Skeletal muscle tissue (tissue), 3 donors: ENCODE measurements at regions not wholly inside any gene's neighbourhood (a gene's known extent, or its start where the extent isn't known, plus 50 kb on each side); places are given as distances from the start of the nearest gene placed in this dataset.

Source experiments
- H3K27ac ChIP-seq: one replicate; pipeline ENCODE4 v1.7.0; 2013; ENCODE audit warnings: mild to moderate bottlenecking, low read depth, low read length, inconsistent platforms
- H3K27me3 ChIP-seq, 3 donors: one replicate each; pipeline ENCODE4 v1.7.0; 2013; ENCODE audit warnings: low read length in 3 of 3; ENCODE audit not compliant: control insufficient read depth in 3 of 3, insufficient read depth in 3 of 3
- H3K36me3 ChIP-seq, 3 donors: one replicate each; pipeline ENCODE4 v1.7.0; 2013; ENCODE audit warnings: low read length in 3 of 3; ENCODE audit not compliant: control insufficient read depth in 3 of 3, insufficient read depth in 3 of 3
- H3K4me1 ChIP-seq, 3 donors: one replicate each; pipeline ENCODE4 v1.7.0; 2013; ENCODE audit warnings: low read length in 3 of 3, mild to moderate bottlenecking in 3 of 3; ENCODE audit not compliant: control insufficient read depth in 3 of 3, insufficient read depth in 3 of 3
- H3K4me3 ChIP-seq, 3 donors: one replicate each; pipeline ENCODE4 v1.7.0; 2013; ENCODE audit warnings: low read length in 3 of 3
- H3K9ac ChIP-seq, 3 donors: one replicate each; pipeline ENCODE4 v1.7.0; 2013; ENCODE audit warnings: low read length in 3 of 3, mild to moderate bottlenecking in 3 of 3, moderate library complexity in 2 of 3, low read depth in 1 of 3
- H3K9me3 ChIP-seq, 3 donors: one replicate each; pipeline ENCODE4 v1.7.0; 2013; ENCODE audit warnings: low read length in 3 of 3; ENCODE audit not compliant: control insufficient read depth in 3 of 3
- donor health status: Osteomylitis.

- Histone ChIP-seq H3K9ac (no peak overlapping the region), H3K4me3 (no peak overlapping the region)
These were observed 583.1 kb upstream of the SEL1L start for GRCh38 chr14:82116721-82117120.

DNA sequence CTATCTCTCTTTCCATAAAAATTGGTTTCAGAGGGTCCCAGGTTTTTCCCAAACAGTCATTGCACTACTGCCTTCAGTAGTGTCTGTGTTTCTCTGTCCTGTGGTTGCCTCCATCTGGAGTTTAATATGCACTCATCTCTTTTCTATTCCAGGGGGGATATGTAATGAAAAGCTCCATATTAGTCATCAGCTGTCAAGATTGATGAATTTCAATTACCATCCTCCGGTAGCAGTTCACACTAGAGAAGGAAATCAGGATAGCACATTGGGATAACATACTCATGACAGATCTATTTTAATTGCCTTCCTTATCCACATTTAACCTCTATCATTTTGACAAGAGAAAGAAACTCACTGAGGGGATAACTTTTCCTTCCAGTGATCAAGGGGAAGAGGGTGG lies 589.0 kb upstream of the SEL1L start:
- no peak overlapping the region for H3K4me3 ChIP-seq
- no peaks in the 10 kb centered on the region for H3K27me3 ChIP-seq
- no peak overlapping the region for H3K27ac ChIP-seq
- H3K9ac ChIP-seq = no peak overlapping the region
- no peaks in the 10 kb centered on the region for H3K4me1 ChIP-seq
- no peaks in the 10 kb centered on the region for H3K36me3 ChIP-seq
- H3K9me3 ChIP-seq = no peaks in the 10 kb centered on the region

More at GRCh38 chr14:82116721-82117120, 583.1 kb upstream of the SEL1L start:
- Histone ChIP-seq H3K27ac (no peak overlapping the region), H3K36me3 (no peaks in the 10 kb centered on the region), H3K4me1 (no peaks in the 10 kb centered on the region), H3K9me3 (no peaks in the 10 kb centered on the region), H3K27me3 (no peaks in the 10 kb centered on the region)

DNA sequence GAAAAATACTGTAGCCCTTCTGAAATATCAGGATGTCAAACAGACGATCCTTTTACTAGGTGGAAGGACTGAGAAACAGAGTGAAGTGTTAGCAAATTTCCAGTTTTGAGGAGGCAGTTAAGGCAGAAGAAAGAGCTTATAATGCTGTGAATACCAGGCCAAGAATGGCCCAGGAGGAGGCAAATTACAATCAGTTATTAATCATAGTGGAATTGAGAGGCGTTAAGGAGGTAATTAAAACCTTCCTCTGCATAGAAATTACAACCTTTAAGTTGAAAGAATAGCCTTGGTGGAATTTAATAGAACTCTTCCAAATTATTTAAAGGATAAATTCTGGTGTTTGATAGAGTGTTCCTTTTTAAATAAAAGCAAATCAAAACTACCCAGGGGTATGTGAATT lies 590.9 kb upstream of the SEL1L start:
- no peaks in the 10 kb centered on the region for H3K4me1 ChIP-seq
- no peak overlapping the region for H3K27ac ChIP-seq
- H3K4me3 ChIP-seq = no peak overlapping the region

GRCh38 chr14:82126006-82126405 lies 592.4 kb upstream of the SEL1L start:
- H3K4me1 ChIP-seq = no peaks in the 10 kb centered on the region
- H3K27ac ChIP-seq = no peak overlapping the region
- no peaks in the 10 kb centered on the region for H3K9me3 ChIP-seq
- H3K27me3 ChIP-seq = no peaks in the 10 kb centered on the region
- H3K36me3 ChIP-seq = no peaks in the 10 kb centered on the region
- H3K4me3 ChIP-seq = no peak overlapping the region
- no peak overlapping the region for H3K9ac ChIP-seq

More for the DNA sequence above, 590.9 kb upstream of the SEL1L start:
- Histone ChIP-seq H3K36me3 (no peaks in the 10 kb centered on the region), H3K9me3 (no peaks in the 10 kb centered on the region), H3K9ac (no peak overlapping the region), H3K27me3 (no peaks in the 10 kb centered on the region)

GRCh38 chr14:82134411-82134810 lies 600.8 kb upstream of the SEL1L start:
- Histone ChIP-seq H3K27me3 (no peaks in the 10 kb centered on the region), H3K4me1 (no peaks in the 10 kb centered on the region), H3K9me3 (no peaks in the 10 kb centered on the region), H3K36me3 (no peaks in the 10 kb centered on the region), H3K4me3 (no peak overlapping the region), H3K27ac (no peak overlapping the region), H3K9ac (no peak overlapping the region)

DNA sequence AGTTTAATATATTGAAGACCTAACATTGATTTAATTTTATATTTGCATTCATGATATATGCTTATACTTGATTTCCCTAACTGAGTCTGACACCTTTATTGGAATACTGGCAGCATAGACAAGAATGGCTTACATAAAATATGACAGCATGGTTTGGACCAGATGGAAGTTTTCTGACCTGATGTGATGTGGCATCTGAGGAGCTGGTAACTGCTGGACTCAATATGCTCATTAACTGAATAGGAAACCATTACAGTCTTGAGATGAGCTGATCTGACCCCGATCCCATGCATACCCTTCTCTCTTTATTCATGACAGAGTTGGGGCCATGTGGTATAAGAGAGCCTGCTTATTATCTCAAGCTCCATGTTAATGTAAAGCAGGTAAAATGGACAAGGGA lies 604.8 kb upstream of the SEL1L start:
- no peaks in the 10 kb centered on the region for H3K36me3 ChIP-seq

GRCh38 chr14:82146846-82147245 lies 613.2 kb upstream of the SEL1L start:
- Histone ChIP-seq H3K9ac (no peak overlapping the region), H3K27me3 (no peaks in the 10 kb centered on the region), H3K4me1 (no peaks in the 10 kb centered on the region), H3K9me3 (no peaks in the 10 kb centered on the region), H3K27ac (no peak overlapping the region), H3K36me3 (no peaks in the 10 kb centered on the region), H3K4me3 (no peak overlapping the region)

More for the DNA sequence above, 604.8 kb upstream of the SEL1L start:
- H3K4me1 ChIP-seq = no peaks in the 10 kb centered on the region
- H3K9ac ChIP-seq = no peak overlapping the region
- H3K27ac ChIP-seq = no peak overlapping the region
- no peaks in the 10 kb centered on the region for H3K27me3 ChIP-seq
- no peaks in the 10 kb centered on the region for H3K9me3 ChIP-seq
- H3K4me3 ChIP-seq = no peak overlapping the region

GRCh38 chr14:82153689-82154088 lies 620.0 kb upstream of the SEL1L start:
- Histone ChIP-seq H3K4me3 (no peak overlapping the region), H3K9ac (no peak overlapping the region), H3K9me3 (no peaks in the 10 kb centered on the region), H3K4me1 (no peaks in the 10 kb centered on the region), H3K27ac (no peak overlapping the region), H3K27me3 (no peaks in the 10 kb centered on the region), H3K36me3 (no peaks in the 10 kb centered on the region)

DNA sequence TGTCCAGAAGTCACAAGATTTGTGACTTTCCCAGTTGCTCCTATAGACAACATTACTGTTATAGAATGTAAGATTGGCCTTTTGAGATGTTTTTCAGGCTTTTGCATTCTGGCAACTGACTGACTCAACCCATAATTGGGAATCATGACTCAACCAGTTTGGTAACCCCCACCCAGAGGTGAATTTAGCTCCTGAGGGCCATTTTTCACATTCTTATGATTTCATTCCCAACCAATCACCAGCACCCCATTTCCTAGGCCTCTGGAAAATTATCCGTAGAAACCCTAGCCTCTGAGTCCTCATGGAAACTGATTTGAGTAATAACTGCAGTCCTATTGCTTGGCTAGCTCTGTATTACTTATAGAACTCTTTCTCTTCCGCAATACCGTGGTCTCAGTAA lies 626.0 kb upstream of the SEL1L start:
- no peak overlapping the region for H3K27ac ChIP-seq
- H3K4me3 ChIP-seq = no peak overlapping the region
- H3K36me3 ChIP-seq = no peaks in the 10 kb centered on the region
- H3K27me3 ChIP-seq = no peaks in the 10 kb centered on the region
- no peak overlapping the region for H3K9ac ChIP-seq
- H3K4me1 ChIP-seq = no peaks in the 10 kb centered on the region
- H3K9me3 ChIP-seq = no peaks in the 10 kb centered on the region

GRCh38 chr14:82180139-82180538 lies 646.5 kb upstream of the SEL1L start:
- H3K9ac ChIP-seq = no peak overlapping the region
- no peaks in the 10 kb centered on the region for H3K4me1 ChIP-seq
- no peak overlapping the region for H3K4me3 ChIP-seq
- no peaks in the 10 kb centered on the region for H3K27me3 ChIP-seq
- H3K9me3 ChIP-seq = no peaks in the 10 kb centered on the region
- no peaks in the 10 kb centered on the region for H3K36me3 ChIP-seq
- no peak overlapping the region for H3K27ac ChIP-seq

DNA sequence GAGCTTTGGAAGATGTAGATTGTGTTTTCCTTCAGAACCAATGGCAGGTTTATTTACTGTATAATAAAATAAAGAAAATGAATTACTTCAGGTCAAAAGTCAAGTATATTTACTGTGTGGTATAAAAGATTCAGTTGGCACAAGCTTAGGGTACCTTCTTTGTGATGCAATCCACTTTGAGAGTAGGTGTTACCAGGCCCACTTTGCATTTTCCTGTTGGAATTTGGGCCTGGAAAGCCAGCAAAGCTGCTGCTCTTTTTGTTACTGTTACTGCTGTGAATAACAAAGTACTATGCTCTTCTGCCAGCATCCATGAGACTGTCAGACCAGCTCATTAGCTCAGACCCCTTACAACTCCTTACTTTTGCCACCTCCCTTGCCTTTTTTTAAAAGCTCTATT lies 649.0 kb upstream of the SEL1L start:
- Histone ChIP-seq H3K4me1 (no peaks in the 10 kb centered on the region), H3K27me3 (no peaks in the 10 kb centered on the region), H3K9ac (no peak overlapping the region), H3K27ac (no peak overlapping the region), H3K36me3 (no peaks in the 10 kb centered on the region), H3K9me3 (no peaks in the 10 kb centered on the region), H3K4me3 (no peak overlapping the region)
